ENCODE measurements at regions not wholly inside any gene's neighbourhood (a gene's known extent, or its start where the extent isn't known, plus 50 kb on each side); places are given as distances from the start of the nearest gene placed in this dataset.

DNA sequence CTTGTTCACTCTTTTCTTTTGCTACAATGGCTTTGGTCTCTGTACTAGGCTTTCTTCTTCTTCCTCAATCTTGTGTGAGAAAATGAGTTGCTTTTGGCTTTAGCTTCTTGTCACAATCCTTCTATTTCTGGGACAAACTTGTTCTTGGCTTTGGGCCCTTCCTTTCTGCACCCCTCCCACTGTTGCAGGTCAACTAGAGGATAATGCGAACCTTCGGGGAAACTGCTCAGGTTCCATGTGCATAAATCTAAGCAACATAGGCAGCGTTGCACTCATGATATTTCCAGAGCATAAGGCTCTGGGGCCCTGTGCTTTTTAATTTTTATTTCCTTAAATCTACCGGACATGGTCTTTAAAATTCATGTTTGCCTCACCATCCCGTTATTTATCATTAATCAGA lies 89.8 kb upstream of the LRIG3 start:
- intact Hi-C loops (cut with micrococcal nuclease; ENCODE audit: unreplicated experiment): no loop called here
- POLR2A ChIA-PET: no interaction called here
- Mint-ChIP-seq H3K36me3 (ENCODE audit: insufficient read depth, unreplicated experiment) (no peaks in the 10 kb centered on the region), H3K9me3 (ENCODE audit: unreplicated experiment) (no peaks in the 10 kb centered on the region), H3K4me3 (ENCODE audit: unreplicated experiment) (no peak overlapping the region), H3K4me1 (ENCODE audit: low read depth, unreplicated experiment) (no peaks in the 10 kb centered on the region), H3K27ac (ENCODE audit: unreplicated experiment) (no peak overlapping the region), H3K27me3 (ENCODE audit: insufficient read depth, unreplicated experiment) (peaks cover 6% of the 10 kb centered on the region)
- CTCF ChIA-PET: no interaction called here
- DNase-seq: no peak
- no peaks in the 10 kb centered on the region for H3K27me3 ChIP-seq (replicated peaks; ENCODE audit: control insufficient read depth, insufficient read depth, low read length)
- no TSS peak for BruUV-seq (replicated peaks)
- H3K4me3 ChIP-seq (ENCODE audit: low read depth, low read length): no peak overlapping the region
- no peaks in the 10 kb centered on the region for H3K9me3 ChIP-seq
- TF ChIP-seq, protein P1, sequence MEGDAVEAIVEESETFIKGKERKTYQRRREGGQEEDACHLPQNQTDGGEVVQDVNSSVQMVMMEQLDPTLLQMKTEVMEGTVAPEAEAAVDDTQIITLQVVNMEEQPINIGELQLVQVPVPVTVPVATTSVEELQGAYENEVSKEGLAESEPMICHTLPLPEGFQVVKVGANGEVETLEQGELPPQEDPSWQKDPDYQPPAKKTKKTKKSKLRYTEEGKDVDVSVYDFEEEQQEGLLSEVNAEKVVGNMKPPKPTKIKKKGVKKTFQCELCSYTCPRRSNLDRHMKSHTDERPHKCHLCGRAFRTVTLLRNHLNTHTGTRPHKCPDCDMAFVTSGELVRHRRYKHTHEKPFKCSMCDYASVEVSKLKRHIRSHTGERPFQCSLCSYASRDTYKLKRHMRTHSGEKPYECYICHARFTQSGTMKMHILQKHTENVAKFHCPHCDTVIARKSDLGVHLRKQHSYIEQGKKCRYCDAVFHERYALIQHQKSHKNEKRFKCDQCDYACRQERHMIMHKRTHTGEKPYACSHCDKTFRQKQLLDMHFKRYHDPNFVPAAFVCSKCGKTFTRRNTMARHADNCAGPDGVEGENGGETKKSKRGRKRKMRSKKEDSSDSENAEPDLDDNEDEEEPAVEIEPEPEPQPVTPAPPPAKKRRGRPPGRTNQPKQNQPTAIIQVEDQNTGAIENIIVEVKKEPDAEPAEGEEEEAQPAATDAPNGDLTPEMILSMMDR (IDR thresholded peaks at IDR 0.05; ENCODE audit: insufficient read depth in 1 of 2, low read depth in 1 of 2, low read length in 1 of 2, severe bottlenecking in 1 of 2, unreplicated experiment in 1 of 2): no peak
- no peaks in the 10 kb centered on the region for H3K36me3 ChIP-seq (ENCODE audit: control insufficient read depth, insufficient read depth, low read length)
- no peaks in the 10 kb centered on the region for H3K4me1 ChIP-seq

DNA sequence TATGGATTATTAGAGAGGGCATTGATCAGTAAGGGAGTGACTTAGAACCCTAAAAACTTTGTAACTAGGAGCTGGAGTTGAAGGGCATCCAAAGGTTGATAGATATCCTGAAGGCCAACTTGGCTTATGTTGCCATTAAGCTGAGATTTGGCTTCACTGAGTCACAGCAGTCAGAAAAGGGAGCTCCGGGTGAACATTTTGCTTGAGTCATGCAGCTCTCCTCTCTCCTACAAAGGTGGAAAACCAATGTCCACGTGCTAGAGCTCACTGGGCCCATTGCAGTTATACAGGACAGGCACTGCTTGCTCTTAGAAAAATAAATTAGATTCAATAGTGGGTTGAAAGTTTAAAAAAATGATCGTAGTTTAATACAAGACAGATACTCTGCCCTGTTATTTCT lies 87.3 kb upstream of the LRIG3 start:
- Mint-ChIP-seq H3K4me3 (ENCODE audit: unreplicated experiment) (no peak overlapping the region), H3K4me1 (ENCODE audit: low read depth, unreplicated experiment) (no peaks in the 10 kb centered on the region), H3K27me3 (ENCODE audit: insufficient read depth, unreplicated experiment) (peaks cover 4% of the 10 kb centered on the region), H3K9me3 (ENCODE audit: unreplicated experiment) (no peaks in the 10 kb centered on the region), H3K36me3 (ENCODE audit: insufficient read depth, unreplicated experiment) (no peaks in the 10 kb centered on the region), H3K27ac (ENCODE audit: unreplicated experiment) (no peak overlapping the region)
- H3K9me3 ChIP-seq: no peaks in the 10 kb centered on the region
- no peaks in the 10 kb centered on the region for H3K4me1 ChIP-seq
- POLR2A ChIA-PET: no interaction called here
- no peaks in the 10 kb centered on the region for H3K27me3 ChIP-seq (replicated peaks; ENCODE audit: control insufficient read depth, insufficient read depth, low read length)
- TF ChIP-seq, protein P1 (IDR thresholded peaks at IDR 0.05; ENCODE audit: insufficient read depth in 1 of 2, low read depth in 1 of 2, low read length in 1 of 2, severe bottlenecking in 1 of 2, unreplicated experiment in 1 of 2): no peak
- BruUV-seq (replicated peaks): no TSS peak
- H3K4me3 ChIP-seq (ENCODE audit: low read depth, low read length): no peak overlapping the region
- CTCF ChIA-PET: no interaction called here
- DNase-seq: no peak
- H3K36me3 ChIP-seq (ENCODE audit: control insufficient read depth, insufficient read depth, low read length): no peaks in the 10 kb centered on the region
- intact Hi-C loops (cut with micrococcal nuclease; ENCODE audit: unreplicated experiment): no loop called here

DNA sequence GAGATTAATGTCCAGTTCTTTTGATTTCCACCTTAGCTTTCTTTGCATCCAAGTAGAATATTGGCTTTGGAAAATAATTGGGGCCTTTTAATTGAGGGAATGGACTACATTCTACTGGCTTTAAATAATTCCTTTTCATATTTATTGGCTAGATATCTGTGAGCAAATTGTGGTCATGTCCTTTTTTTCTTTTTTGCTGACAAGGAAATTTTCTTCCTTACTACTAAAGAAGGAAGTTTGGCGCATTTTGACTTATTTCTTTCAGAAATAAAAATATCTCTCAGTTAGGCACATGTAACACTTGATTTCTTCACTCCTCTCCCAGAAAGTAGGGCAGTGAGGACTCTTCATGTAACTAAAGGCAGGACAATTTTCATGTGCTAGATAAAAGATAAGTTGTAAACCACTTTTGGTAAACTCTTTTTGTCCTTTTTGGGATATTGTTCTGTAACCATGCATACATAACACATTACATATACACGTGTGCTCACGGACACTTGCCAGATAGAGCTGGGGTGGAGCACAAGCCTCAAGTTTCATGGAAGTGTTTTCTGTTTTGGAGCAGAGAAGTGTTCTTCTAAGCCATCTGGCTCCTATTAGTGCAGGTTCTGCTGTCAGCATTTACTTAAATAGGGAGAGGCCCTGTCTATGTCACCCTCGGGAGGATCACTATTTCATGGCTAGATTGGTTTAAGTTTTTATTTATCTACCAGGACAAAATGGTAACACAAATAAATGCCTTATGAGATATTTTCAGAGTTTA lies 85.1 kb upstream of the LRIG3 start:
- no peak for DNase-seq
- H3K4me3 Mint-ChIP-seq (ENCODE audit: unreplicated experiment): no peak overlapping the region
- Histone ChIP-seq H3K36me3 (ENCODE audit: control insufficient read depth, insufficient read depth, low read length) (no peaks in the 10 kb centered on the region), H3K4me1 (no peaks in the 10 kb centered on the region), H3K4me3 (ENCODE audit: low read depth, low read length) (no peak overlapping the region), H3K9me3 (no peaks in the 10 kb centered on the region), H3K27me3 (replicated peaks; ENCODE audit: control insufficient read depth, insufficient read depth, low read length) (no peaks in the 10 kb centered on the region)
- H3K27me3 Mint-ChIP-seq (ENCODE audit: insufficient read depth, unreplicated experiment): peaks cover 4% of the 10 kb centered on the region
- no TSS peak for BruUV-seq (replicated peaks)
- ChIA-PET CTCF (no interaction called here), POLR2A (no interaction called here)
- TF ChIP-seq, protein P1 (IDR thresholded peaks at IDR 0.05; ENCODE audit: insufficient read depth in 1 of 2, low read depth in 1 of 2, low read length in 1 of 2, severe bottlenecking in 1 of 2, unreplicated experiment in 1 of 2): no peak
- no peaks in the 10 kb centered on the region for H3K36me3 Mint-ChIP-seq (ENCODE audit: insufficient read depth, unreplicated experiment)
- H3K27ac Mint-ChIP-seq (ENCODE audit: unreplicated experiment): no peak overlapping the region
- no peaks in the 10 kb centered on the region for H3K9me3 Mint-ChIP-seq (ENCODE audit: unreplicated experiment)
- intact Hi-C loops (cut with micrococcal nuclease; ENCODE audit: unreplicated experiment): no loop called here
- H3K4me1 Mint-ChIP-seq (ENCODE audit: low read depth, unreplicated experiment): no peaks in the 10 kb centered on the region

All from Caco-2 (cell line).